Endothelial cell of umbilical vein (primary cell): ENCODE measurements at regions not wholly inside any gene's neighbourhood (a gene's known extent, or its start where the extent isn't known, plus 50 kb on each side); places are given as distances from the start of the nearest gene placed in this dataset.

Source experiments
- BruUV-seq: library from RNA; stranded (reverse); fragments of 400-500 nt; replicated peaks from 2 replicates; lab custom pipeline; 2021; lab: Mats Ljungman, UMichigan
- CTCF ChIA-PET: fragments of 300-600, 350-600 bp; sonication (Branson Sonifier 250); formaldehyde crosslinking; loops from one replicate; lab custom pipeline; 2021; ENCODE audit warnings: antibody characterized with exemption, inconsistent platforms; lab: Charles Lee
- POLR2A ChIA-PET: fragments of 300-600, 350-600 bp; sonication (Branson Sonifier 250); formaldehyde crosslinking; loops from one replicate; lab custom pipeline; 2021; ENCODE audit warnings: antibody characterized with exemption, inconsistent platforms; lab: Charles Lee
- DNase-seq: peaks from one replicate; pipeline ENCODE4 v3.0.0-alpha.2; 2011; ENCODE audit warnings: low read depth, low spot score
- FAIRE-seq: peaks from 2 replicates; lab custom pipeline; 2011; peaks lifted over from hg19 to GRCh38; lab: Jason Lieb, UNC
- H2AFZ ChIP-seq: 2 replicates; pipeline ENCODE4 v1.6.0; 2012; ENCODE audit warnings: low read depth, low read length, control low read depth, inconsistent platforms
- H3K27ac ChIP-seq: 2 replicates; pipeline ENCODE4 v1.5.1; 2011; ENCODE audit warnings: low read depth, mild to moderate bottlenecking, control low read depth, low read length, moderate library complexity; ENCODE audit not compliant: insufficient read depth
- H3K27me3 ChIP-seq, 2 experiments: 2 replicates each; pipeline versions ENCODE4 v1.6.0 to v1.6.1; 2011; ENCODE audit warnings: low read length in 2 of 2, mixed read lengths in 1 of 2; ENCODE audit not compliant: control insufficient read depth in 2 of 2, insufficient read depth in 2 of 2
- H3K36me3 ChIP-seq, 2 experiments: 2 replicates in 1 of 2; 3 replicates in 1 of 2; pipeline ENCODE4 v1.5.1; 2011; ENCODE audit warnings: low read length in 2 of 2, mild to moderate bottlenecking in 1 of 2, moderate library complexity in 1 of 2; ENCODE audit not compliant: control insufficient read depth in 2 of 2, insufficient read depth in 2 of 2; ENCODE audit errors: extremely low read depth in 1 of 2
- H3K4me1 ChIP-seq: 3 replicates; pipeline ENCODE4 v1.5.1; 2011; ENCODE audit warnings: mild to moderate bottlenecking, low read length; ENCODE audit not compliant: control insufficient read depth, insufficient read depth; ENCODE audit errors: extremely low read depth
- H3K4me2 ChIP-seq: 2 replicates; pipeline ENCODE4 v1.6.1; 2011; ENCODE audit warnings: low read length, control low read depth, mixed read lengths; ENCODE audit not compliant: insufficient read depth
- H3K4me3 ChIP-seq, 3 experiments: fragments of 200-600 bp in 1 of 3; sonication (generic), shearing (Covaris generic) in 1 of 3; replicated peaks in 1 of 3; 2 replicates each; pipeline ENCODE4 v1.5.1; 2011 to 2016; ENCODE audit warnings: control low read depth in 3 of 3, low read length in 3 of 3, mild to moderate bottlenecking in 2 of 3, inconsistent platforms in 1 of 3, low read depth in 1 of 3, moderate library complexity in 1 of 3; ENCODE audit not compliant: insufficient read depth in 1 of 3
- H3K79me2 ChIP-seq: 2 replicates; pipeline ENCODE4 v1.6.0; 2012; ENCODE audit warnings: low read length, inconsistent platforms; ENCODE audit not compliant: control insufficient read depth, insufficient read depth
- H3K9ac ChIP-seq: replicated peaks from 2 replicates; pipeline ENCODE3; 2011; ENCODE audit warnings: low read length, control low read depth; ENCODE audit not compliant: insufficient read depth; ENCODE audit errors: extremely low read depth
- H3K9me1 ChIP-seq: replicated peaks from 3 replicates; pipeline ENCODE4 v1.6.0; 2011; ENCODE audit warnings: mild to moderate bottlenecking, low read length; ENCODE audit not compliant: control insufficient read depth, insufficient read depth; ENCODE audit errors: extremely low read depth
- H3K9me3 ChIP-seq: replicated peaks from 2 replicates; pipeline ENCODE4 v1.5.1; 2012; ENCODE audit warnings: low read length, inconsistent platforms; ENCODE audit not compliant: control insufficient read depth, insufficient read depth
- H4K20me1 ChIP-seq: replicated peaks from 2 replicates; pipeline ENCODE3; 2011; ENCODE audit warnings: mild to moderate bottlenecking, low read length; ENCODE audit not compliant: control insufficient read depth, insufficient read depth; ENCODE audit errors: extremely low read depth
- EZH2 ChIP-seq: IDR thresholded peaks from 2 replicates; pipeline ENCODE4 v1.6.1; 2012; ENCODE audit warnings: borderline replicate concordance, low read depth, mild to moderate bottlenecking, moderate library complexity, low read length, inconsistent platforms; ENCODE audit not compliant: severe bottlenecking
- FOS ChIP-seq: IDR thresholded peaks from 2 replicates; pipeline ENCODE4 v1.6.1; 2011; ENCODE audit warnings: mild to moderate bottlenecking, low read length, moderate library complexity, borderline replicate concordance; ENCODE audit not compliant: insufficient read depth
- GATA2 ChIP-seq: IDR thresholded peaks from 2 replicates; pipeline ENCODE4 v1.7.0; 2011; ENCODE audit warnings: low read depth, mild to moderate bottlenecking, moderate library complexity, mixed read lengths, low read length; ENCODE audit not compliant: insufficient read length, insufficient read depth
- JUN ChIP-seq: IDR thresholded peaks from 2 replicates; pipeline ENCODE4 v1.6.1; 2011; ENCODE audit warnings: borderline replicate concordance, low read depth; ENCODE audit not compliant: insufficient read length, insufficient read depth
- MYC ChIP-seq: IDR thresholded peaks from one replicate; pipeline ENCODE4 v1.6.1; 2011; ENCODE audit warnings: mild to moderate bottlenecking, low read depth, low read length
- POLR2A ChIP-seq: IDR thresholded peaks from 2 replicates; pipeline ENCODE4 v1.6.1; 2012; ENCODE audit warnings: low read depth, mild to moderate bottlenecking, control low read depth, low read length
- POLR2AphosphoS5 ChIP-seq: IDR thresholded peaks from 2 replicates; pipeline ENCODE4 v1.6.1; 2012; ENCODE audit warnings: low read depth, mild to moderate bottlenecking, control low read depth, low read length, moderate library complexity; ENCODE audit not compliant: insufficient read depth
- dilution Hi-C: fragments of 300-500 bp; cut with MboI; formaldehyde crosslinking; loops from one replicate; pipeline ENCODE4 v1.15.0; 2019; ENCODE audit warnings: low sequenced_read_pairs; ENCODE audit not compliant: extremely low pct_ligation_motif_present
- intact Hi-C: fragments of 100-400 bp; cut with micrococcal nuclease; formaldehyde crosslinking; loops from one replicate; pipeline ENCODE4 v1.10.0; 2022
- TF ChIP-seq, protein P1 (sequence below), 2 donors: IDR thresholded peaks; 1 replicate in 1 of 2; 2 replicates in 1 of 2; pipeline ENCODE4 v1.5.1; 2011; ENCODE audit warnings: low read length in 2 of 2, mild to moderate bottlenecking in 2 of 2, moderate library complexity in 2 of 2, control low read depth in 1 of 2, inconsistent platforms in 1 of 2, low read depth in 1 of 2; ENCODE audit not compliant: insufficient read depth in 1 of 2; ENCODE audit errors: extremely low read depth in 1 of 2
- TF ChIP-seq, protein P2 (sequence below): IDR thresholded peaks from 2 replicates; pipeline ENCODE4 v1.6.1; 2011; ENCODE audit not compliant: insufficient read depth, insufficient read length

DNA sequence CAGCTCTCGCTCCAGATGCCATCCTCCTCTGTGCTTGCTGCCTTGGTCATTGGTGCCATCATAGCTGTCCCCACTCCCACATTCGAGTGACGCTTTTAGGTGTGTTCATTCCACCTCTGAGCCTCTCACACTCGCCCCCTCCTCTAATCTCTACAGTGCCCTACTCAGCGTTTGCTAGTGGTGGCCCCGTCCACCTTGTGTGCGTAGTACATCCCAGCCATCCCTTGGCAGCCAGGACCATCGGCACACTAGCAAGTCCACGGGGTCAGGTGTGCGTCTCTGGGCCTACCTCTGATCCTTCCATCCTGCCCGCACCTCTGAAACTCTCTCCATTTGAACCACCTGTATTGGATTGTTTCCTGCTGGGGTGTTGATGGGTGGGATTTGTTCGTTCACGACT, 54.2 kb upstream of the RGMA start:
- BruUV-seq = no TSS peak
- Histone ChIP-seq H3K4me3 (no peak overlapping the region), H3K9me1 (no peaks in the 10 kb centered on the region), H4K20me1 (no peaks in the 10 kb centered on the region), H3K9me3 (peaks cover 1% of the 10 kb centered on the region), H3K27me3 (no peaks in the 10 kb centered on the region), H3K4me2 (no peak overlapping the region), H3K9ac (no peak overlapping the region), H3K79me2 (no peaks in the 10 kb centered on the region), H3K27ac (no peak overlapping the region), H3K36me3 (no peaks in the 10 kb centered on the region), H2AFZ (no peak overlapping the region), H3K4me1 (no peaks in the 10 kb centered on the region)
- POLR2A ChIA-PET = no interaction called here
- intact Hi-C loops (no loop called here), dilution Hi-C loops (no loop called here)
- CTCF ChIA-PET = no interaction called here
- DNase-seq = no peak
- TF ChIP-seq, protein P1, sequence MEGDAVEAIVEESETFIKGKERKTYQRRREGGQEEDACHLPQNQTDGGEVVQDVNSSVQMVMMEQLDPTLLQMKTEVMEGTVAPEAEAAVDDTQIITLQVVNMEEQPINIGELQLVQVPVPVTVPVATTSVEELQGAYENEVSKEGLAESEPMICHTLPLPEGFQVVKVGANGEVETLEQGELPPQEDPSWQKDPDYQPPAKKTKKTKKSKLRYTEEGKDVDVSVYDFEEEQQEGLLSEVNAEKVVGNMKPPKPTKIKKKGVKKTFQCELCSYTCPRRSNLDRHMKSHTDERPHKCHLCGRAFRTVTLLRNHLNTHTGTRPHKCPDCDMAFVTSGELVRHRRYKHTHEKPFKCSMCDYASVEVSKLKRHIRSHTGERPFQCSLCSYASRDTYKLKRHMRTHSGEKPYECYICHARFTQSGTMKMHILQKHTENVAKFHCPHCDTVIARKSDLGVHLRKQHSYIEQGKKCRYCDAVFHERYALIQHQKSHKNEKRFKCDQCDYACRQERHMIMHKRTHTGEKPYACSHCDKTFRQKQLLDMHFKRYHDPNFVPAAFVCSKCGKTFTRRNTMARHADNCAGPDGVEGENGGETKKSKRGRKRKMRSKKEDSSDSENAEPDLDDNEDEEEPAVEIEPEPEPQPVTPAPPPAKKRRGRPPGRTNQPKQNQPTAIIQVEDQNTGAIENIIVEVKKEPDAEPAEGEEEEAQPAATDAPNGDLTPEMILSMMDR (IDR thresholded peaks at IDR 0.05; ENCODE audit: extremely low read depth in 1 of 2, insufficient read depth in 1 of 2, low read depth in 1 of 2, low read length in 2 of 2) = no peak
- TF ChIP-seq FOS (no peak), POLR2A (no peak), POLR2AphosphoS5 (no peak), EZH2 (no peak), GATA2 (no peak), MYC (no peak), JUN (no peak)
- TF ChIP-seq, protein P2, sequence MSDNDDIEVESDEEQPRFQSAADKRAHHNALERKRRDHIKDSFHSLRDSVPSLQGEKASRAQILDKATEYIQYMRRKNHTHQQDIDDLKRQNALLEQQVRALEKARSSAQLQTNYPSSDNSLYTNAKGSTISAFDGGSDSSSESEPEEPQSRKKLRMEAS = no peak
- no peak for FAIRE-seq
